ENCODE measurements at regions not wholly inside any gene's neighbourhood (a gene's known extent, or its start where the extent isn't known, plus 50 kb on each side); places are given as distances from the start of the nearest gene placed in this dataset.

DNA sequence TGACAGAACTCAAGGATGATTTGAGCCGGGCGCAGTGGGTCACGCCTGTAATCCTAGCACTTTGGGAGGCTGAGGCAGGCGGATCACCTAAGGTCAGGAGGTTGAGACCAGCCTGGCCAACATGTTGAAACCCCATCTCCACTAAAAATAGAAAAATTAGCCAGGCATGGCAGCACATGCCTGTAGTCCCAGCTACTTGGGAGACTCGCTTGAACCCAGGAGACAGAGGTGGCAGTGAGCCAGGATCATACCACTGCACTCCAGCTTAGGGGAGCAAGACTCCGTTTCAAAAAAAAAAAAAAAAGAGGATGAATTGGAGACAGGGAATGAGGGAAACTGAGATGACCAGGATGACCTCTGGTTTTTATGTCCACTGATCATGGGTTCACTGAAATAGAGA lies 60.4 kb upstream of the CDIN1 start:
- Histone ChIP-seq H3K4me3 (ENCODE audit: insufficient read depth in 1 of 2, low read depth in 1 of 2, low read length in 2 of 2) (no peak overlapping the region), H3K23ac (ENCODE audit: low read length in 2 of 2) (no peak overlapping the region), H3K27ac (ENCODE audit: low read length, poor library complexity, severe bottlenecking) (no peak overlapping the region), H3K9ac (ENCODE audit: low read length) (no peak overlapping the region), H3K4me2 (ENCODE audit: low read length, poor library complexity, severe bottlenecking) (no peak overlapping the region), H2AFZ (ENCODE audit: low read depth, low read length) (no peak overlapping the region), H3K9me3 (ENCODE audit: control insufficient read depth, low read length) (no peaks in the 10 kb centered on the region), H3K4ac (ENCODE audit: low read depth in 1 of 2, low read length in 2 of 2) (no peak overlapping the region), H2BK15ac (ENCODE audit: low read depth, poor library complexity, severe bottlenecking) (no peak overlapping the region), H3K36me3 (ENCODE audit: control insufficient read depth in 1 of 2, insufficient read depth in 2 of 2, low read depth in 1 of 2, low read length in 2 of 2) (no peaks in the 10 kb centered on the region), H3K4me1 (ENCODE audit: control insufficient read depth, insufficient read depth, low read depth, low read length) (no peaks in the 10 kb centered on the region), H3K79me1 (replicated peaks; ENCODE audit: low read length, poor library complexity, severe bottlenecking) (no peaks in the 10 kb centered on the region), H4K8ac (ENCODE audit: low read length) (no peak overlapping the region), H2BK12ac (ENCODE audit: low read length in 2 of 2) (no peak overlapping the region), H2AK5ac (ENCODE audit: low read length, severe bottlenecking) (no peak overlapping the region), H2BK120ac (ENCODE audit: low read depth, low read length) (no peak overlapping the region), H4K91ac (ENCODE audit: low read length) (no peak overlapping the region), H3K14ac (ENCODE audit: low read length in 2 of 2) (no peak overlapping the region), H3K27me3 (ENCODE audit: control insufficient read depth in 1 of 2, insufficient read depth in 1 of 2, low read length in 2 of 2) (no peaks in the 10 kb centered on the region), H2BK5ac (ENCODE audit: low read depth, low read length, poor library complexity, severe bottlenecking) (no peak overlapping the region), H3K18ac (ENCODE audit: low read depth in 1 of 2, low read length in 2 of 2) (no peak overlapping the region)
- WGBS = 93% methylated on average over 6 of the region's 6 CpGs
- no peak for DNase-seq

DNA sequence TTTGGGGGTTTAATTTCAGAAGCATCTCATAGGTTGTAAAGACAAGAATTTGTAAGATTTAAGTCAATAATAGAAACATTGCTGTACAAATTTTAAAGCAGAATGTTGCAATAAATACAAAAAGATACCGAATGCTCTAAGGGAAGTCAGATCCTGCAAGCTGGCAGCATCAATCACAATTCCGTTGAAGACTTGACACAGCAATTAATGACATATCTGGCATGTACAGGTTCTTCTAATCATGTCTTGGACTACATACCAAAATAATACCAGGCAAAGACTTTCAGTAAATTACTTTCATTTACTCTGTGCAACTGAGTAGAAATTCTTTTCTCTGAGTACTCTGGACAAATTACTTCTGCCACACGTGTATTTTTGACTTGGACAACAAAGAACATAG lies 54.0 kb upstream of the CDIN1 start:
- H2BK12ac ChIP-seq (ENCODE audit: low read length in 2 of 2) = no peak overlapping the region
- no peaks in the 10 kb centered on the region for H3K36me3 ChIP-seq (ENCODE audit: control insufficient read depth in 1 of 2, insufficient read depth in 2 of 2, low read depth in 1 of 2, low read length in 2 of 2)
- no peaks in the 10 kb centered on the region for H3K4me1 ChIP-seq (ENCODE audit: control insufficient read depth, insufficient read depth, low read depth, low read length)
- no peak overlapping the region for H3K9ac ChIP-seq (ENCODE audit: low read length)
- no peak overlapping the region for H3K23ac ChIP-seq (ENCODE audit: low read length in 2 of 2)
- no peak overlapping the region for H4K8ac ChIP-seq (ENCODE audit: low read length)
- H3K27ac ChIP-seq (ENCODE audit: low read length, poor library complexity, severe bottlenecking) = no peak overlapping the region
- no peak for DNase-seq
- H3K79me1 ChIP-seq (replicated peaks; ENCODE audit: low read length, poor library complexity, severe bottlenecking) = no peaks in the 10 kb centered on the region
- H3K14ac ChIP-seq (ENCODE audit: low read length in 2 of 2) = no peak overlapping the region
- H3K4me2 ChIP-seq (ENCODE audit: low read length, poor library complexity, severe bottlenecking) = no peak overlapping the region
- H2BK120ac ChIP-seq (ENCODE audit: low read depth, low read length) = no peak overlapping the region
- no peaks in the 10 kb centered on the region for H3K9me3 ChIP-seq (ENCODE audit: control insufficient read depth, low read length)
- H2AFZ ChIP-seq (ENCODE audit: low read depth, low read length) = no peak overlapping the region
- H4K91ac ChIP-seq (ENCODE audit: low read length) = no peak overlapping the region
- no peaks in the 10 kb centered on the region for H3K27me3 ChIP-seq (ENCODE audit: control insufficient read depth in 1 of 2, insufficient read depth in 1 of 2, low read length in 2 of 2)
- WGBS = 89% methylated on average over 3 of the region's 3 CpGs
- no peak overlapping the region for H3K4me3 ChIP-seq (ENCODE audit: insufficient read depth in 1 of 2, low read depth in 1 of 2, low read length in 2 of 2)
- no peak overlapping the region for H2AK5ac ChIP-seq (ENCODE audit: low read length, severe bottlenecking)
- H3K18ac ChIP-seq (ENCODE audit: low read depth in 1 of 2, low read length in 2 of 2) = no peak overlapping the region
- H2BK5ac ChIP-seq (ENCODE audit: low read depth, low read length, poor library complexity, severe bottlenecking) = no peak overlapping the region
- no peak overlapping the region for H2BK15ac ChIP-seq (ENCODE audit: low read depth, poor library complexity, severe bottlenecking)
- H3K4ac ChIP-seq (ENCODE audit: low read depth in 1 of 2, low read length in 2 of 2) = no peak overlapping the region

DNA sequence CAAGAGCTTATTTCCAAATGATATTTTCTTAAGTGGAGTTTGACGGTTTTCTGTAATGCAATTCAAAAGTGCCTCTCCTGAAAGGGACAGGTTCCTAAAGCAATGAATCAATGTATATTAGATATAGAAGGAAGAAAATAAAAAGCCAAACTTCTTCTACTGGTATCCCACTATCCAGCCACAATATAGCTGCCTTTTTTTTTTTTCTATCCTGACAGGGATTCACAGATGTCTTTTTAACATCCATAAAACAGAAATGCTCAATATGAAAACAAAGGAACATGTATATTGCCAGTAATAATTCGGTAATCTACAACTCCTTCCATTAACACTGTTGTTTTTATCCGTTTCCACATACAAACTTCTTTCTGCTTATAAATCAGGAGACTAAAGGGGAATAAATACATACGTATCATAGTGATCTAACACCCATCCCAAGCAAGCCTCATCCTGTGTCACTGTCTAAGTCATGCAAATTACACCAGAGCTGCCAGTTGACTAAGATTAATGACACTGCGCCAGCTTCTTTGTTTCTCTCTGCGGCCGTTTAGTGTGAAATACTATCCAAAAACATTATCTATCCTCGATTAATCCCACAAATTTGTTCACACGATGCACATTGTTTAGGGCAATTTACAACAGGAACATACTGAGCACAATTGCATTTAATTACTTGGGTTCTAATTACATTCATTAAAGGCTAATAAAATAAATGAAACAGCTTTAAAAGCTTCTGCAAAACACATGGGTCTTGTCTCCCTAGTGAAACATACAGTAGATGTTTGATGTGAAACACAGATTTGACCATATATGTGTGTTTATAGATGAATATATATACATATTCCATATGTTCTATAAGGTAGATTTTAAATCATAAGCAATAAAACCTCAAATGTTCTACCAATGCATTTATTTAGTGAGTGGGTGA lies 51.9 kb upstream of the CDIN1 start:
- DNase-seq = no peak
- 69% methylated on average over 8 of the region's 9 CpGs for WGBS

GRCh38 chr15:36529296-36530011 lies 50.0 kb upstream of the CDIN1 start:
- no peak overlapping the region for H4K91ac ChIP-seq (ENCODE audit: low read length)
- 86% methylated on average over 6 of the region's 7 CpGs for WGBS

More for the DNA sequence above, 51.9 kb upstream of the CDIN1 start:
- no peak overlapping the region for H2AK5ac ChIP-seq (ENCODE audit: low read length, severe bottlenecking)
- H2BK5ac ChIP-seq (ENCODE audit: low read depth, low read length, poor library complexity, severe bottlenecking) = no peak overlapping the region
- no peak overlapping the region for H2AFZ ChIP-seq (ENCODE audit: low read depth, low read length)
- no peak overlapping the region for H3K27ac ChIP-seq (ENCODE audit: low read length, poor library complexity, severe bottlenecking)
- H4K91ac ChIP-seq (ENCODE audit: low read length) = no peak overlapping the region
- H3K4ac ChIP-seq (ENCODE audit: low read depth in 1 of 2, low read length in 2 of 2) = no peak overlapping the region
- H3K18ac ChIP-seq (ENCODE audit: low read depth in 1 of 2, low read length in 2 of 2) = no peak overlapping the region
- H3K36me3 ChIP-seq (ENCODE audit: control insufficient read depth in 1 of 2, insufficient read depth in 2 of 2, low read depth in 1 of 2, low read length in 2 of 2) = no peaks in the 10 kb centered on the region
- H3K4me2 ChIP-seq (ENCODE audit: low read length, poor library complexity, severe bottlenecking) = no peak overlapping the region
- H3K27me3 ChIP-seq (ENCODE audit: control insufficient read depth in 1 of 2, insufficient read depth in 1 of 2, low read length in 2 of 2) = no peaks in the 10 kb centered on the region
- H3K4me1 ChIP-seq (ENCODE audit: control insufficient read depth, insufficient read depth, low read depth, low read length) = no peaks in the 10 kb centered on the region
- no peaks in the 10 kb centered on the region for H3K9me3 ChIP-seq (ENCODE audit: control insufficient read depth, low read length)
- H4K8ac ChIP-seq (ENCODE audit: low read length) = no peak overlapping the region
- no peak overlapping the region for H2BK12ac ChIP-seq (ENCODE audit: low read length in 2 of 2)
- no peak overlapping the region for H3K4me3 ChIP-seq (ENCODE audit: insufficient read depth in 1 of 2, low read depth in 1 of 2, low read length in 2 of 2)
- H3K79me1 ChIP-seq (replicated peaks; ENCODE audit: low read length, poor library complexity, severe bottlenecking) = no peaks in the 10 kb centered on the region
- no peak overlapping the region for H3K9ac ChIP-seq (ENCODE audit: low read length)
- no peak overlapping the region for H2BK120ac ChIP-seq (ENCODE audit: low read depth, low read length)
- H3K14ac ChIP-seq (ENCODE audit: low read length in 2 of 2) = no peak overlapping the region
- H3K23ac ChIP-seq (ENCODE audit: low read length in 2 of 2) = no peak overlapping the region
- no peak overlapping the region for H2BK15ac ChIP-seq (ENCODE audit: low read depth, poor library complexity, severe bottlenecking)

More at GRCh38 chr15:36529296-36530011, 50.0 kb upstream of the CDIN1 start:
- no peaks in the 10 kb centered on the region for H3K36me3 ChIP-seq (ENCODE audit: control insufficient read depth in 1 of 2, insufficient read depth in 2 of 2, low read depth in 1 of 2, low read length in 2 of 2)
- no peak overlapping the region for H3K18ac ChIP-seq (ENCODE audit: low read depth in 1 of 2, low read length in 2 of 2)
- no peak overlapping the region for H2AFZ ChIP-seq (ENCODE audit: low read depth, low read length)
- H2BK15ac ChIP-seq (ENCODE audit: low read depth, poor library complexity, severe bottlenecking) = no peak overlapping the region
- no peaks in the 10 kb centered on the region for H3K79me1 ChIP-seq (replicated peaks; ENCODE audit: low read length, poor library complexity, severe bottlenecking)
- no peak overlapping the region for H3K4me2 ChIP-seq (ENCODE audit: low read length, poor library complexity, severe bottlenecking)
- no peak overlapping the region for H3K4me3 ChIP-seq (ENCODE audit: insufficient read depth in 1 of 2, low read depth in 1 of 2, low read length in 2 of 2)
- no peak overlapping the region for H2BK5ac ChIP-seq (ENCODE audit: low read depth, low read length, poor library complexity, severe bottlenecking)
- no peaks in the 10 kb centered on the region for H3K27me3 ChIP-seq (ENCODE audit: control insufficient read depth in 1 of 2, insufficient read depth in 1 of 2, low read length in 2 of 2)
- no peak overlapping the region for H2BK12ac ChIP-seq (ENCODE audit: low read length in 2 of 2)
- H2BK120ac ChIP-seq (ENCODE audit: low read depth, low read length) = no peak overlapping the region
- no peak overlapping the region for H3K14ac ChIP-seq (ENCODE audit: low read length in 2 of 2)
- no peaks in the 10 kb centered on the region for H3K9me3 ChIP-seq (ENCODE audit: control insufficient read depth, low read length)
- H3K23ac ChIP-seq (ENCODE audit: low read length in 2 of 2) = no peak overlapping the region
- no peaks in the 10 kb centered on the region for H3K4me1 ChIP-seq (ENCODE audit: control insufficient read depth, insufficient read depth, low read depth, low read length)
- no peak for DNase-seq
- H2AK5ac ChIP-seq (ENCODE audit: low read length, severe bottlenecking) = no peak overlapping the region
- H4K8ac ChIP-seq (ENCODE audit: low read length) = no peak overlapping the region
- no peak overlapping the region for H3K9ac ChIP-seq (ENCODE audit: low read length)
- no peak overlapping the region for H3K27ac ChIP-seq (ENCODE audit: low read length, poor library complexity, severe bottlenecking)
- no peak overlapping the region for H3K4ac ChIP-seq (ENCODE audit: low read depth in 1 of 2, low read length in 2 of 2)
